ENCODE measurements at regions not wholly inside any gene's neighbourhood (a gene's known extent, or its start where the extent isn't known, plus 50 kb on each side); places are given as distances from the start of the nearest gene placed in this dataset.

GRCh38 chr3:43861635-43862034 lies 170.9 kb downstream of the ABHD5 start:
- no peak overlapping the region for H3K4me3 Mint-ChIP-seq
- Histone ChIP-seq H3K4me1 (ENCODE audit: insufficient read depth, low read length) (no peaks in the 10 kb centered on the region), H3K4me3 (ENCODE audit: low read length in 2 of 2) (no peak overlapping the region), H3K27ac (ENCODE audit: low read depth, low read length) (no peak overlapping the region), H3K9me3 (ENCODE audit: control insufficient read depth in 1 of 2, low read length in 2 of 2) (no peaks in the 10 kb centered on the region), H3K27me3 (ENCODE audit: insufficient read depth, low read length) (peaks cover 2% of the 10 kb centered on the region), H3K36me3 (ENCODE audit: insufficient read depth, low read length) (no peaks in the 10 kb centered on the region)
- CTCF ChIA-PET (ENCODE audit: partially characterized antibody), result no interaction called here
- no peaks in the 10 kb centered on the region for H3K9me3 Mint-ChIP-seq
- no peaks in the 10 kb centered on the region for H3K4me1 Mint-ChIP-seq
- no peak for DNase-seq
- no peaks in the 10 kb centered on the region for H3K36me3 Mint-ChIP-seq
- POLR2A ChIA-PET (ENCODE audit: partially characterized antibody), result no interaction called here
- peaks cover 18 to 39% of the 10 kb centered on the region in 2 donors for H3K27me3 Mint-ChIP-seq
- intact Hi-C loops (cut with micrococcal nuclease), result no loop called here
- no peak overlapping the region for H3K27ac Mint-ChIP-seq

- no peaks in the 10 kb centered on the region for H3K4me1 ChIP-seq (ENCODE audit: insufficient read depth, low read length)
- Mint-ChIP-seq H3K4me1 (no peaks in the 10 kb centered on the region), H3K36me3 (no peaks in the 10 kb centered on the region), H3K27me3 (peaks cover 16 to 31% of the 10 kb centered on the region in 2 donors), H3K9me3 (no peaks in the 10 kb centered on the region), H3K4me3 (no peak overlapping the region), H3K27ac (no peak overlapping the region)
- CTCF ChIA-PET (ENCODE audit: partially characterized antibody), result no interaction called here
- intact Hi-C loops (cut with micrococcal nuclease), result no loop called here
- no peak overlapping the region for H3K4me3 ChIP-seq (ENCODE audit: low read length in 2 of 2)
- H3K9me3 ChIP-seq (ENCODE audit: control insufficient read depth in 1 of 2, low read length in 2 of 2), result no peaks in the 10 kb centered on the region
- POLR2A ChIA-PET (ENCODE audit: partially characterized antibody), result no interaction called here
- no peaks in the 10 kb centered on the region for H3K36me3 ChIP-seq (ENCODE audit: insufficient read depth, low read length)
- H3K27ac ChIP-seq (ENCODE audit: low read depth, low read length), result no peak overlapping the region
- no peak for DNase-seq
- H3K27me3 ChIP-seq (ENCODE audit: insufficient read depth, low read length), result peaks cover 2% of the 10 kb centered on the region
These were observed 171.7 kb downstream of the ABHD5 start for GRCh38 chr3:43862470-43862869.

GRCh38 chr3:43862992-43863805 lies 172.5 kb downstream of the ABHD5 start:
- Histone ChIP-seq H3K4me1 (ENCODE audit: insufficient read depth, low read length) (no peaks in the 10 kb centered on the region), H3K27me3 (ENCODE audit: insufficient read depth, low read length) (peaks cover 2% of the 10 kb centered on the region), H3K9me3 (ENCODE audit: control insufficient read depth in 1 of 2, low read length in 2 of 2) (no peaks in the 10 kb centered on the region), H3K27ac (ENCODE audit: low read depth, low read length) (no peak overlapping the region), H3K36me3 (ENCODE audit: insufficient read depth, low read length) (no peaks in the 10 kb centered on the region), H3K4me3 (ENCODE audit: low read length in 2 of 2) (no peak overlapping the region)
- Mint-ChIP-seq H3K27me3 (peaks cover 11 to 24% of the 10 kb centered on the region in 2 donors), H3K4me3 (no peak overlapping the region), H3K27ac (no peak overlapping the region), H3K36me3 (no peaks in the 10 kb centered on the region), H3K9me3 (no peaks in the 10 kb centered on the region), H3K4me1 (no peaks in the 10 kb centered on the region)
- CTCF ChIA-PET (ENCODE audit: partially characterized antibody), result no interaction called here
- POLR2A ChIA-PET (ENCODE audit: partially characterized antibody), result no interaction called here
- intact Hi-C loops (cut with micrococcal nuclease), result no loop called here
- no peak for DNase-seq

- no peaks in the 10 kb centered on the region for H3K36me3 ChIP-seq (ENCODE audit: insufficient read depth, low read length)
- Mint-ChIP-seq H3K27me3 (peaks cover 12 to 21% of the 10 kb centered on the region in 2 donors), H3K27ac (no peak overlapping the region), H3K4me3 (no peak overlapping the region), H3K9me3 (no peaks in the 10 kb centered on the region), H3K36me3 (no peaks in the 10 kb centered on the region), H3K4me1 (no peaks in the 10 kb centered on the region)
- H3K27ac ChIP-seq (ENCODE audit: low read depth, low read length), result no peak overlapping the region
- ChIA-PET CTCF (ENCODE audit: partially characterized antibody) (no interaction called here), POLR2A (ENCODE audit: partially characterized antibody) (no interaction called here)
- no peak overlapping the region for H3K4me3 ChIP-seq (ENCODE audit: low read length in 2 of 2)
- H3K4me1 ChIP-seq (ENCODE audit: insufficient read depth, low read length), result no peaks in the 10 kb centered on the region
- H3K27me3 ChIP-seq (ENCODE audit: insufficient read depth, low read length), result no peaks in the 10 kb centered on the region
- no peak for DNase-seq
- no peaks in the 10 kb centered on the region for H3K9me3 ChIP-seq (ENCODE audit: control insufficient read depth in 1 of 2, low read length in 2 of 2)
- intact Hi-C loops (cut with micrococcal nuclease), result no loop called here
These were observed 173.5 kb downstream of the ABHD5 start for GRCh38 chr3:43863966-43864933.

GRCh38 chr3:43865351-43865750 lies 174.6 kb downstream of the ABHD5 start:
- Histone ChIP-seq H3K4me3 (ENCODE audit: low read length in 2 of 2) (no peak overlapping the region), H3K4me1 (ENCODE audit: insufficient read depth, low read length) (no peaks in the 10 kb centered on the region), H3K27ac (ENCODE audit: low read depth, low read length) (no peak overlapping the region), H3K27me3 (ENCODE audit: insufficient read depth, low read length) (no peaks in the 10 kb centered on the region), H3K9me3 (ENCODE audit: control insufficient read depth in 1 of 2, low read length in 2 of 2) (no peaks in the 10 kb centered on the region), H3K36me3 (ENCODE audit: insufficient read depth, low read length) (no peaks in the 10 kb centered on the region)
- peaks cover 0 to 2% (median 0%) of the 10 kb centered on the region in 8 donors for H3K9me3 Mint-ChIP-seq
- no peaks in the 10 kb centered on the region for H3K4me1 Mint-ChIP-seq
- DNase-seq, result no peak
- intact Hi-C loops (cut with micrococcal nuclease), result no loop called here
- no peak overlapping the region for H3K27ac Mint-ChIP-seq
- peaks cover 14 to 20% of the 10 kb centered on the region in 2 donors for H3K27me3 Mint-ChIP-seq
- ChIA-PET POLR2A (ENCODE audit: partially characterized antibody) (no interaction called here), CTCF (ENCODE audit: partially characterized antibody) (no interaction called here)
- no peaks in the 10 kb centered on the region for H3K36me3 Mint-ChIP-seq
- H3K4me3 Mint-ChIP-seq, result no peak overlapping the region

GRCh38 chr3:43865887-43866528 lies 175.3 kb downstream of the ABHD5 start:
- CTCF ChIA-PET (ENCODE audit: partially characterized antibody), result no interaction called here
- H3K4me1 ChIP-seq (ENCODE audit: insufficient read depth, low read length), result no peaks in the 10 kb centered on the region

More at GRCh38 chr3:43865887-43866528, 175.3 kb downstream of the ABHD5 start:
- Histone ChIP-seq H3K4me3 (ENCODE audit: low read length in 2 of 2) (no peak overlapping the region), H3K36me3 (ENCODE audit: insufficient read depth, low read length) (no peaks in the 10 kb centered on the region), H3K27me3 (ENCODE audit: insufficient read depth, low read length) (no peaks in the 10 kb centered on the region), H3K9me3 (ENCODE audit: control insufficient read depth in 1 of 2, low read length in 2 of 2) (no peaks in the 10 kb centered on the region), H3K27ac (ENCODE audit: low read depth, low read length) (no peak overlapping the region)
- DNase-seq, result no peak
- Mint-ChIP-seq H3K9me3 (peaks cover 0 to 2% (median 0%) of the 10 kb centered on the region in 8 donors), H3K4me3 (no peak overlapping the region), H3K36me3 (no peaks in the 10 kb centered on the region), H3K27ac (no peak overlapping the region), H3K27me3 (peaks cover 14 to 23% of the 10 kb centered on the region in 2 donors), H3K4me1 (no peaks in the 10 kb centered on the region)
- POLR2A ChIA-PET (ENCODE audit: partially characterized antibody), result no interaction called here
- intact Hi-C loops (cut with micrococcal nuclease), result no loop called here
